GM21423 (cell line): ENCODE measurements at regions not wholly inside any gene's neighbourhood (a gene's known extent, or its start where the extent isn't known, plus 50 kb on each side); places are given as distances from the start of the nearest gene placed in this dataset.

Source experiments
- ATAC-seq: cut with Tn5 transposase; IDR thresholded peaks from one replicate; pipeline ENCODE4 v1.9.1; 2021; ENCODE audit warnings: mild to moderate bottlenecking, moderate library complexity; ENCODE audit not compliant: unreplicated experiment

GRCh38 chr11:87972133-87972532 is 203.1 kb downstream of the RAB38 start:
- ATAC-seq = peak; percentile 50

- no peak for ATAC-seq
Measured at GRCh38 chr11:87971354-87971753, 203.9 kb downstream of the RAB38 start.

GRCh38 chr11:87970762-87971161 is 204.5 kb downstream of the RAB38 start:
- ATAC-seq = no peak

- ATAC-seq = no peak
Measured at GRCh38 chr11:87967459-87967858, 207.8 kb downstream of the RAB38 start.

- ATAC-seq = no peak
Measured at GRCh38 chr11:87966694-87967093, 208.5 kb downstream of the RAB38 start.

- ATAC-seq = no peak
Measured at GRCh38 chr11:87966216-87966615, 209.0 kb downstream of the RAB38 start.

GRCh38 chr11:87961606-87962005 is 213.6 kb downstream of the RAB38 start:
- ATAC-seq = no peak

GRCh38 chr11:87957961-87958360 is 217.3 kb downstream of the RAB38 start:
- no peak for ATAC-seq

GRCh38 chr11:87954476-87954875 is 220.8 kb downstream of the RAB38 start:
- ATAC-seq = no peak

GRCh38 chr11:87942786-87943185 is 232.5 kb downstream of the RAB38 start:
- no peak for ATAC-seq

- ATAC-seq = no peak
Measured at GRCh38 chr11:87934182-87934581, 241.1 kb downstream of the RAB38 start.

GRCh38 chr11:87926250-87926970 is 248.8 kb downstream of the RAB38 start:
- no peak for ATAC-seq

- ATAC-seq = no peak
Measured at GRCh38 chr11:87924125-87924524, 251.1 kb downstream of the RAB38 start.

- no peak for ATAC-seq
Measured at GRCh38 chr11:87917111-87917510, 258.1 kb downstream of the RAB38 start.

- ATAC-seq = no peak
Measured at GRCh38 chr11:87909178-87909577, 266.1 kb downstream of the RAB38 start.

GRCh38 chr11:87908086-87908485 is 267.2 kb downstream of the RAB38 start:
- no peak for ATAC-seq

- no peak for ATAC-seq
Measured at GRCh38 chr11:87903345-87903744, 271.9 kb downstream of the RAB38 start.

GRCh38 chr11:87901341-87901740 is 273.9 kb downstream of the RAB38 start:
- ATAC-seq = no peak

GRCh38 chr11:87897921-87898320 is 277.3 kb downstream of the RAB38 start:
- no peak for ATAC-seq

GRCh38 chr11:87897071-87897470 is 278.2 kb downstream of the RAB38 start:
- no peak for ATAC-seq

- no peak for ATAC-seq
Measured at GRCh38 chr11:87894961-87895360, 280.3 kb downstream of the RAB38 start.

GRCh38 chr11:87892291-87892690 is 283.0 kb downstream of the RAB38 start:
- ATAC-seq = no peak

GRCh38 chr11:87889126-87889525 is 286.1 kb downstream of the RAB38 start:
- no peak for ATAC-seq
